ENCODE measurements at regions not wholly inside any gene's neighbourhood (a gene's known extent, or its start where the extent isn't known, plus 50 kb on each side); places are given as distances from the start of the nearest gene placed in this dataset.

GRCh38 chr20:11354846-11355245 lies 562.8 kb upstream of the BTBD3 start:
- ChIA-PET POLR2A (ENCODE audit: partially characterized antibody) (interaction anchor here (0.6 kb wide), 1 partner anchor 106 kb away, joined by 3 read pairs; no protein-coding TSS in a partner anchor), CTCF (ENCODE audit: partially characterized antibody) (interaction anchor here (0.7 to 1.0 kb wide), 2 partner anchors 9 to 19 kb away, joined by 3 to 4 read pairs; no protein-coding TSS in a partner anchor)
- no peaks in the 10 kb centered on the region for H3K36me3 ChIP-seq (ENCODE audit: control insufficient read depth in 2 of 4, insufficient read depth in 4 of 4, low read length in 3 of 4)
- H3K79me2 ChIP-seq (ENCODE audit: control insufficient read depth in 1 of 2, insufficient read depth in 2 of 2, low read length in 2 of 2), result no peaks in the 10 kb centered on the region
- H3K14ac ChIP-seq (ENCODE audit: insufficient read length), result no peak overlapping the region
- H4K8ac ChIP-seq (ENCODE audit: extremely low read depth, insufficient read depth, low read length), result no peak overlapping the region
- no peak overlapping the region for H2BK5ac ChIP-seq (ENCODE audit: low read depth, low read length)
- no peaks in the 10 kb centered on the region for H3K79me1 ChIP-seq (ENCODE audit: low read depth, low read length)
- no peak for DNase-seq (ENCODE audit: low read depth in 1 of 2, low spot score in 2 of 2)
- no peak overlapping the region for H4K5ac ChIP-seq (ENCODE audit: insufficient read length, low read depth, low read length)
- no peak overlapping the region for H3K4ac ChIP-seq (replicated peaks; ENCODE audit: insufficient read length, low read depth, low read length)
- no peaks in the 10 kb centered on the region for H3K27me3 ChIP-seq (replicated peaks in 1 of 4; ENCODE audit: control insufficient read depth in 3 of 4, extremely low read depth in 1 of 4, insufficient read depth in 3 of 4, low read length in 3 of 4)
- H4K20me1 ChIP-seq (replicated peaks in 1 of 2; ENCODE audit: control insufficient read depth in 1 of 2, insufficient read depth in 2 of 2, low read length in 2 of 2), result no peaks in the 10 kb centered on the region
- H3K4me3 ChIP-seq (ENCODE audit: extremely low read depth in 1 of 4, insufficient read depth in 2 of 4, low read depth in 3 of 4, low read length in 4 of 4), result no peak overlapping the region
- no peak overlapping the region for H4K91ac ChIP-seq (replicated peaks; ENCODE audit: insufficient read length, low read length)
- no peak for TF ChIP-seq BRCA1 (IDR thresholded peaks at IDR 0.05; ENCODE audit: low read depth, low read length)
- no peak for TF ChIP-seq BACH1 (IDR thresholded peaks at IDR 0.05; ENCODE audit: low read length)
- TF ChIP-seq HDAC6 (IDR thresholded peaks at IDR 0.05; ENCODE audit: low read depth, low read length), result no peak
- TF ChIP-seq USF2 (IDR thresholded peaks at IDR 0.05; ENCODE audit: low read length), result no peak
- TF ChIP-seq TEAD4 (IDR thresholded peaks at IDR 0.05; ENCODE audit: low read depth, low read length), result no peak
- TF ChIP-seq E2F6 (IDR thresholded peaks at IDR 0.05), result no peak
- no peak for TF ChIP-seq HDAC2 (IDR thresholded peaks at IDR 0.05; ENCODE audit: borderline replicate concordance in 1 of 2, low read depth in 2 of 2, low read length in 2 of 2)
- H3K4me1 ChIP-seq (replicated peaks in 1 of 4; ENCODE audit: control insufficient read depth in 3 of 4, insufficient read depth in 4 of 4, low read length in 3 of 4), result peaks cover 0 to 6% (median 3%) of the 10 kb centered on the region in 4 experiments; a peak in 5 of 7 replicates
- H2BK12ac ChIP-seq (ENCODE audit: low read depth, low read length), result no peak overlapping the region
- H3K9me3 ChIP-seq (ENCODE audit: insufficient read depth in 2 of 2, low read depth in 1 of 2, low read length in 1 of 2), result no peaks in the 10 kb centered on the region
- H3K27ac ChIP-seq (ENCODE audit: low read depth, low read length), result no peak overlapping the region
- H2BK15ac ChIP-seq (ENCODE audit: low read length), result no peak overlapping the region
- no peak overlapping the region for H2BK120ac ChIP-seq (replicated peaks; ENCODE audit: low read depth, low read length)
- no peak overlapping the region for H2AK5ac ChIP-seq (ENCODE audit: low read depth, low read length)
- FAIRE-seq, result no peak
- H3K4me2 ChIP-seq (ENCODE audit: insufficient read depth in 1 of 2, low read depth in 2 of 2, low read length in 2 of 2), result no peak overlapping the region
- WGBS, 2 experiments (ENCODE audit: extremely low coverage in 1 of 2, insufficient coverage in 1 of 2, insufficient read length in 1 of 2, insufficient replicate concordance in 2 of 2, low coverage in 1 of 2, low lambda C conversion rate in 2 of 2, missing lambda C conversion rate in 1 of 2), result 88% methylated on average over 4 of the region's 4 CpGs; no CpG with 5 or more reads in 1 of the 2 experiments
- H3K23ac ChIP-seq (ENCODE audit: insufficient read length), result no peak overlapping the region
- no peak overlapping the region for H2BK20ac ChIP-seq (ENCODE audit: low read length)
- H3K18ac ChIP-seq (ENCODE audit: extremely low read depth, low read length), result no peak overlapping the region
- no peaks in the 10 kb centered on the region; the same call in 1 of the 2 replicates for H3K23me2 ChIP-seq (ENCODE audit: low read depth, low read length)
- H3K9ac ChIP-seq (replicated peaks in 1 of 4; ENCODE audit: extremely low read depth in 1 of 4, low read depth in 3 of 4, low read length in 3 of 4), result no peak overlapping the region
- no peak overlapping the region for H2AFZ ChIP-seq (ENCODE audit: low read length)
- H3K56ac ChIP-seq (replicated peaks; ENCODE audit: insufficient read length, low read depth, low read length), result no peak overlapping the region

Data from H1 (cell line).